SK-N-DZ (cell line): ENCODE measurements at regions not wholly inside any gene's neighbourhood (a gene's known extent, or its start where the extent isn't known, plus 50 kb on each side); places are given as distances from the start of the nearest gene placed in this dataset.

Source experiments
- DNase-seq: peaks from one replicate; pipeline ENCODE4 v3.0.0-alpha.2; 2015; ENCODE audit warnings: low spot score

DNA sequence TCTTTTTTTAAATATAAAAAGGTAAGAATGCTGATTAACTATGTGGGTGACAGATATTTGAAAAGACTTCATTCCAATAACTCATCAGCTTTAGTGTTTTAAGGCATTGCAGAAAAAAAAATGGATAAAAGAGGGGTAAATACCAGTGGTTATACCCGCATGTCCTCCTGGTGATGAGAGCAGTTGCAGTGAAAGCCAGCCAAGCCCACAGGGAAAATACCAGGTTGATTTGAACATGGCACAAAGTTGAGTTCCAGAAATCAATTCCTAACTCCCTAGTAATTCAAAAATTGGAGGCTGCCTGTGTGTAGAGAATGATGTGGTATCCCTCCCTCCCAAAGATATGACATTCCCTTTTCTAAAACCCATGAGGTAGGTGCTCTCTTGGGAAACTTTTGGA is 453.2 kb upstream of the SOX9 start:
- DNase-seq = no peak

DNA sequence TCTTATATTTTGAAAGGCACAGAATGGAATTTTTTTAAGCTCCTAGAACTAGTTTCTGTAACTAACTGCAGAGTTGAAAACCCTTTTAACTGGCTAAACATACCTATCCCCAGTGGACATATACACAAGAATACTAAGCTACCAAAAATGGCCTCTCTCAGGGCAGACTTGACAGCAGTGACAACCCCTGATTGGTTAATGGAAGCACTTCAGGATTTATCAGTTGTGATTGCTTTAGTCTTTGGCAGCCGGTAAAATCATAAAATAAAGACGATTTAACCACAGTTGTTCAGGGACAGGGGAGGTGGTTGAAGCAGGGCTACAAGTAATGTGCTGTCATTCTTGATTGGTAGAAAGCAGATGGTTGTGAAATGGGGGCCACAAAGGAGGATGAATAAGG is 452.0 kb upstream of the SOX9 start:
- no peak for DNase-seq

- no peak for DNase-seq
Observed at GRCh38 chr17:71677439-71677838, 443.4 kb upstream of the SOX9 start.

DNA sequence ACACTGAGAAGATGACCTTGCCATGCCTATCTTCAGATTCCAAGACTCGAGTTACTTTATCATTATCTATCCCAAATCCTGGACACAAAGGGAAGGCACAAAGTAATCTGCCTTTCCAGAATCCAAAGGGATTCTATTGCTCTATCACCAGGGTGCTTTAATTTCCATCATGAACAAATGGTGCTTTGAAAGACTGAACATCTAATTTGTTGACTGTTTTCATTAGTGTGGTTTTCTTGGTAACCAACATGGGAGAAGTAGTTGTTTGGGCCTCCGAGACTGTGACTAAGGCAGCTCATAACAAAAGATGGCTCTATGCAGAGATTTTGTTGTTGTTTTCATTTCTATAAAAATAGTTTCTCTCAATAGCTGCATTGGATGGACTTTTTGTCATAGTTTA is 441.0 kb upstream of the SOX9 start:
- no peak for DNase-seq

DNA sequence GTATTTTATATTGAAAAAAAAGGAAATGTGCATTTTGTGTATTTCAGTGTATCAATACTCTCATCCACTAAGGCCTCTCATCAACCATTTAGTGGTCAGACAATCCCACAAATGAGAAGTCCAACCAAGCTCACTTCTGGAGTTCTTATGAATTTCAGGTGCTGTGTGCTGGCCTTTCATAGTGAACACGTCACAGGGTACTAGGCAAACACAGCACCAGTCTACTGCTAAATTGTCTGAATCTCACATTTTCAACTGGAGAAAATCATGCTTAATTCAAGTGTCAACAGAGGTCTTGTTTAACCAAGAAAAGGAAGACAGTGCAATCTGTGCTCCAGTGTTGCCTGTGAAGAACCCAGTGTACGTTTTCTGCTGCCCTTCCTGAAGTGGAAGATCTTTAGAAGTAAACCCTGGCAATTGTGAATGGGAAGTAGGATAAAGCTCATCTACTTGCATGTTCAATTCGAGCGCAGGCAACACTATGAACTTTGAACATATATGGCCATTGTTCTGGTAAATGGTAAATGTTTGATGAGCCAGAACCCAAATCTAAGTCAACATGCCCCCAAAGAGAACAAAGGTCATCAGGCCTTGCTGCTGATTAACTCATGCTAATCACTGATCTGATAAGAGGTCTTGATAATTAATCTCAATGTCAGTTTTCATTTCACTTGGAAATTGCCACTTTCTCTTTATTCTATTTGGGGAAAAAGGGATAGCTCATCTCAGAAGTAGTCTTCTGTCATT is 439.2 kb upstream of the SOX9 start:
- no peak for DNase-seq

DNA sequence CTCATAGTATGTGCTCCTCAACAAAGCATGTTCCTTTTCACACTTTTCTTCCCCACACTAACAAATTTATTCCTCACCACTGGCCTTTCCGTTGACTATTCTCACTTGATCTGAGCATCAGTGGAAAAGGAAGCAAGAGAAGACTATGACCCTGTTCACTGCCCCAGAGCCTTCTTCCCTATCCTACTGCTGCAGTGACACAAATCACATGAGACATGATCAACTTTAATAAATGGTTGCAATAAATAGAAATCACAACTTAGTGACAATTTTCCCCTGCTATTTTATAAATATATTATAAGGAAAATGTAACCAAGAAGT is 438.7 kb upstream of the SOX9 start:
- no peak for DNase-seq

DNA sequence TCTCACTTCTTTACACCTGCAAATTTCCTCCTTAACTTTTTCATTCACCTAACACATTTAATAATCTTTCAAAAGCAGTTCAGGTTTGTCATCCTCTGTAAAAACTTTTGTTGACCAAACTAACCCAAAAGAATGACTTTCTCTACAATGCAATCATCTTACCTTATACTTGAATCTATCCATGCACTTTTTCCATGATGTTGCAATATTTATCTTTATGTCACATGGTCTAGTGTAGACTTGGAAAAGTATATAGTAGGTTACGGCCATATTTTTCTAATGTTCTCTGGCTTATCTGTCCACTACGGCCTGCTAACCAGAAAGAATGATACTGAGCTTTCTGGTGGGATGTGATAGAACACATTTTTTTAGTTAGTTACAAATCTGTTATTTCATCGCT is 431.0 kb upstream of the SOX9 start:
- DNase-seq = no peak

- no peak for DNase-seq
Observed at GRCh38 chr17:71699907-71700306, 420.9 kb upstream of the SOX9 start.

- no peak for DNase-seq
Observed at GRCh38 chr17:71703701-71704100, 417.1 kb upstream of the SOX9 start.

DNA sequence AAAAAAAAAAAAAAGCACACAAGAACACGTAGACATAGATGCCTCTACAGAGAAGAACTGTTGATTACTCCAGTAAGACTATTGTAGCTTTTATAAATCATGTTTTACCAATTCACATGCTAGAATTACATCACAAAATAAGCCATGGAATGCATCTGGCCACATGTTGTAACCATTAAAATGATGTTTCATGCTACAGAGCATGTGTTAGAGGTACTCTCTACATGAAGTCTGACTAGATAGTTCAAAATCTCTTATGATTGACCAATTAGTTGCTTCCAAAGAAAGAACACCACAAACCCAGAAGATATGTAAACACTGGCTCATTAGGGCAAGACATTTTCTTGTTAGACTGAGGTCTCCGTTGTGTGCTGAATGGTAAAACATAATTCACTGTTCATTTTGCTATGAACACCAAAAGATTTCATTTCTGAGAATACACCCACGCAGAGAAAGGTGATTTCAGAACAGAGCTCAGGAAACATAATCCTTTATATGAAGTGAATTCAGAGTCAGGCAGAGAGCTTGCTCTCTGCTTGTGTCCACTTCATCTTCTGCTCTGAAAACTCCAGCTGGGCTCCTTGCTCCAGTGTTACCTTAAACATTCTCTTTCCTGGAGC is 411.4 kb upstream of the SOX9 start:
- no peak for DNase-seq

GRCh38 chr17:71709946-71710345 is 410.9 kb upstream of the SOX9 start:
- DNase-seq = no peak

DNA sequence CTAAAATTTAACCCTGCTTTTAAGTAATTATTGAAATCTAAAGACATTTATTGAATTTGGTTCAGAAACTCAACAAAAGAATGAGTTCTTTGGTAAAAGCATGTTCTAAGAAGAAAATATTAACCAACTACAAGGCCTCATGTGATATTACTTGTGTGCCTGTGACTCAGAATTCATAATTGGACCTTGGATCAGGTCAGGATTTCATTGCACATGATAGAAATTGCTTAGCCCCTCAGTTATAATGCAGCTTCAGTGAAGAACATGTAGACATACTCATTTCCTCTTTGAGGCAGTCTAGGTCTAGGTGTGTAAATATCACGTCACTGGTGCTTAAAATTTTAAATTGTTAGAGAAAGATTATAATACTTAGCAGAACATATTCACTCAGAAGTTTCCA is 410.0 kb upstream of the SOX9 start:
- DNase-seq = no peak

- DNase-seq = no peak
Observed at GRCh38 chr17:71713846-71714245, 407.0 kb upstream of the SOX9 start.

- DNase-seq = no peak
Observed at GRCh38 chr17:71724339-71724738, 396.5 kb upstream of the SOX9 start.

GRCh38 chr17:71725811-71726210 is 395.0 kb upstream of the SOX9 start:
- no peak for DNase-seq

DNA sequence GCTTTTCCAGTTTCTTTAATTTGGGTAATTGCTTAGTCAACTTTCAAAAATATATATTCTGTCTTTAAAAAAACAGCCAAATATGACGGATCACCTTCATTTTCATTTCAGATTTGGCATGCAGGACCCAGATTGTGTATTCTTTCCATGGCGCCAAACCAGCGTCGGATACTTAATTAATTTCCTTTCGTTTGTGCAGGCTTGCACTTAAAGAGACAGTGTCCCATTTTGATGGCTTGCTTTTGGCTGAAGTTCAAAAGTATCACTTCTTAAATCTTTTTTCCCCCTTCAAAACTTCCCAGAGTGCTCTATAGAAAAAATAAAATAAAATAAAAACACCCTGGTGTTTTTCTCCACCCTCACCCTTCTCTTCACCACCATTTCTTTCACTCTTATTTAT is 394.5 kb upstream of the SOX9 start:
- DNase-seq = no peak

GRCh38 chr17:71727292-71727691 is 393.5 kb upstream of the SOX9 start:
- no peak for DNase-seq

- no peak for DNase-seq
Observed at GRCh38 chr17:71727723-71728122, 393.1 kb upstream of the SOX9 start.

DNA sequence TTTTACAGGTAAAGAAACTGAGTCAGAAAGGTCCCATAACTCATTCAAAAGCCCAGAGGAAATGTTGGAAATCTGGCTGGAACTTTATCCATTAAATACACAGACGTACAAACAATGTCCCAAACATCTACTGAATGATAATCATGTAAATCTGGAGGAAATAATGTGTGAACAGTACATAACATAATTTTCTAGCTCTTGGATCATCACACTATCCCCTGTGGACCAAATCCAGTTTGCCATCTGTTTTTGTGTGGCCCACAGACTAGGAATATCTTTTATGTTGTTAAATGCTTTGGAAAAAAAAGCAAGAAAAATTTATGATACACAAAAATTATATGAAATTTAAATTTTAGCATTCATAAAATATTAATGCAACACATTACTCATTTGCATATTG is 389.9 kb upstream of the SOX9 start:
- DNase-seq = no peak

GRCh38 chr17:71735893-71736292 is 384.9 kb upstream of the SOX9 start:
- no peak for DNase-seq

- DNase-seq = no peak
Observed at GRCh38 chr17:71740866-71741265, 380.0 kb upstream of the SOX9 start.

- DNase-seq = no peak
Observed at GRCh38 chr17:71741836-71742235, 379.0 kb upstream of the SOX9 start.

- no peak for DNase-seq
Observed at GRCh38 chr17:71748872-71749271, 371.9 kb upstream of the SOX9 start.

DNA sequence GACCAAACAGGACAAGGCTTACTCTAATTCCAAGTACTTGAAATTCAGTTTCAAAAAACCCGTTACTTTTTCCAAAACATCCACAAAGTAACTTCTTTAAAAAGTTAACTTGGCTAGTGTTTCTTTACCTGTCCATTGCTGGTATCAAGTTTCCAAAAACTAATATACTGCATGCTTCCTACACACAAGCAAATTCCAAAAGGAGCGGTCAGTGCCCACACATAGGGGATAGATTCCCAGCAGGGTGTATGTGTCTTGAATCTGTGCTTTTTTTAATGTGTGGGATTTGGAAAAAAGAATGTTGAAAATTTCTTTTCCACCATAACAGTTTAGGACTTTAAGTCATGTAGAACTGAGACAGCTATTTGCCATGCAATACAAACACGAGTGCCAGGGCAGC is 367.8 kb upstream of the SOX9 start:
- no peak for DNase-seq
